22Rv1 (cell line): ENCODE measurements at regions not wholly inside any gene's neighbourhood (a gene's known extent, or its start where the extent isn't known, plus 50 kb on each side); places are given as distances from the start of the nearest gene placed in this dataset.

Experiments used
- H3K27ac ChIP-seq: fragments of 450-650 bp; 2 replicates; pipeline ENCODE4 v1.5.1; 2017
- ZFX ChIP-seq: fragments of 450-650 bp; IDR thresholded peaks from 2 replicates; pipeline ENCODE4 v1.6.1; 2017; ENCODE audit warnings: antibody characterized with exemption, borderline replicate concordance
- TF ChIP-seq, protein P1 (sequence below): fragments of 450-650 bp; IDR thresholded peaks from 2 replicates; pipeline ENCODE4 v1.5.1; 2017; ENCODE audit warnings: mild to moderate bottlenecking

- no peak for TF ChIP-seq ZFX
Observed at GRCh38 chr1:228854907-228855306, 119.6 kb downstream of the RHOU start.

DNA sequence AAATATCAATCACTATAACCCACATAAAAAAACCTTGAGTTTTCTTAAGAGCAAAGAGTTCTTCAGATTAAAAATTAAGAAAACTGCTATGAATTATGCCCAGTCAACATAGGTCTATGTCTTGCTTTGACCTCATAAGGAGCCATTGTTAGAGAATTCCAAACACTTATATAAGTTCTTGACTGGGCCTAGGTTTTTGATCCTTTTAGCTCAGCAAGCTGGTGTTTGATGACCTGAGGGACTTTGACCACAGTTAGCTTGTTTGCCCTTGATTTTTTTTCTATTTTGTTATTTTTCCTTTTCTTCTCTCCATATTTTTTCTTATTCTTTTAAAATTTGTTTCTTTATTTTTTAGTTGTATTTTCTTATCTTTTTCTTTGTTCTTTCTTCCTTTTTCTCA lies 122.3 kb downstream of the RHOU start:
- no peak overlapping the region for H3K27ac ChIP-seq
- TF ChIP-seq ZFX: no peak
- TF ChIP-seq, protein P1, sequence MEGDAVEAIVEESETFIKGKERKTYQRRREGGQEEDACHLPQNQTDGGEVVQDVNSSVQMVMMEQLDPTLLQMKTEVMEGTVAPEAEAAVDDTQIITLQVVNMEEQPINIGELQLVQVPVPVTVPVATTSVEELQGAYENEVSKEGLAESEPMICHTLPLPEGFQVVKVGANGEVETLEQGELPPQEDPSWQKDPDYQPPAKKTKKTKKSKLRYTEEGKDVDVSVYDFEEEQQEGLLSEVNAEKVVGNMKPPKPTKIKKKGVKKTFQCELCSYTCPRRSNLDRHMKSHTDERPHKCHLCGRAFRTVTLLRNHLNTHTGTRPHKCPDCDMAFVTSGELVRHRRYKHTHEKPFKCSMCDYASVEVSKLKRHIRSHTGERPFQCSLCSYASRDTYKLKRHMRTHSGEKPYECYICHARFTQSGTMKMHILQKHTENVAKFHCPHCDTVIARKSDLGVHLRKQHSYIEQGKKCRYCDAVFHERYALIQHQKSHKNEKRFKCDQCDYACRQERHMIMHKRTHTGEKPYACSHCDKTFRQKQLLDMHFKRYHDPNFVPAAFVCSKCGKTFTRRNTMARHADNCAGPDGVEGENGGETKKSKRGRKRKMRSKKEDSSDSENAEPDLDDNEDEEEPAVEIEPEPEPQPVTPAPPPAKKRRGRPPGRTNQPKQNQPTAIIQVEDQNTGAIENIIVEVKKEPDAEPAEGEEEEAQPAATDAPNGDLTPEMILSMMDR: no peak

More at GRCh38 chr1:228854907-228855306, 119.6 kb downstream of the RHOU start:
- H3K27ac ChIP-seq: no peak overlapping the region

DNA sequence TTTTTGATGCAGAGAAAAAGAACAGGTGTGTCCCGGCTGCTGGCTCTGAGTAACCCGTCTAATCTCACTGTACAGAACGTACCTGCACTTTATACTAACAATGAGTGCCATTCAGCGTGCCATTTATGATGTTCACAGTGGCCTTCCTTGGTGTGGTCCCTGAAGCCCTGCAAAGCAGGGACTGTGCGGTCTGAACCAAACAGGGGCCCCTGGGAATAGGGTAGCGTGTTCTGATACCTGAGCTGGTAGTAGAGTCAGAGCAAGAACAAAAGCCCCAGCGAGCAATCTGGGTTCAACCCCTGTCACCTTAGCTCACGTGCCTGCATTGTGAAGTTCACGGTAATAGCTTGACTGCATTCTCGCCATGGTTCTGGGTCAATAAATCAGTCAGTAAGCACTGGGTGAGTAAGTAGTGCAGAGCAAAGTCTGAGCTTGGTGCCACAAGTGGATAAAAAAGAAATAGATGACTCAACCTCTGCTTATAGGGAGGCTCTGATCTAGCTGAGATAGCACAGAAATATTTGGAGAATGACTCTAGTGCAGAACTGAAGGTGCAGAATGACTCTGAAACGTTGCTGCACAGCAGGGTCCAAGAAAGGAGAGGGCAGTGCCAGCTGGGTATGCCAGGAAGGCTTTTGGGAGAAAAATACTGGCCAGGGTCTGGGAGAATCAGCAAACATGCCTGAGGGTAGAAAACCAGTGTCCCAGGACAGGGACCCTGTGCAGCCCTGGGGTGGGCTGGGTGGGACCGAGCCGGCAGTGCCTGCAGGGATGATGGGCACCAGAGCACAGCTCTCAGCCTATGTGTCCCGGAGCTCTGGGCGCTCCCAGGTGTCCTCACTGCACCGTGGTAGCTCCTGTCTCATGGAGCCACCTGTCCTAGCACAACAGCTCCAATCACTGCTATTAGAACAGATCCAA lies 125.9 kb downstream of the RHOU start:
- TF ChIP-seq, protein P1: no peak
- TF ChIP-seq ZFX: no peak
- H3K27ac ChIP-seq: no peak overlapping the region

GRCh38 chr1:228861832-228862180 lies 126.5 kb downstream of the RHOU start:
- TF ChIP-seq, protein P1: no peak

DNA sequence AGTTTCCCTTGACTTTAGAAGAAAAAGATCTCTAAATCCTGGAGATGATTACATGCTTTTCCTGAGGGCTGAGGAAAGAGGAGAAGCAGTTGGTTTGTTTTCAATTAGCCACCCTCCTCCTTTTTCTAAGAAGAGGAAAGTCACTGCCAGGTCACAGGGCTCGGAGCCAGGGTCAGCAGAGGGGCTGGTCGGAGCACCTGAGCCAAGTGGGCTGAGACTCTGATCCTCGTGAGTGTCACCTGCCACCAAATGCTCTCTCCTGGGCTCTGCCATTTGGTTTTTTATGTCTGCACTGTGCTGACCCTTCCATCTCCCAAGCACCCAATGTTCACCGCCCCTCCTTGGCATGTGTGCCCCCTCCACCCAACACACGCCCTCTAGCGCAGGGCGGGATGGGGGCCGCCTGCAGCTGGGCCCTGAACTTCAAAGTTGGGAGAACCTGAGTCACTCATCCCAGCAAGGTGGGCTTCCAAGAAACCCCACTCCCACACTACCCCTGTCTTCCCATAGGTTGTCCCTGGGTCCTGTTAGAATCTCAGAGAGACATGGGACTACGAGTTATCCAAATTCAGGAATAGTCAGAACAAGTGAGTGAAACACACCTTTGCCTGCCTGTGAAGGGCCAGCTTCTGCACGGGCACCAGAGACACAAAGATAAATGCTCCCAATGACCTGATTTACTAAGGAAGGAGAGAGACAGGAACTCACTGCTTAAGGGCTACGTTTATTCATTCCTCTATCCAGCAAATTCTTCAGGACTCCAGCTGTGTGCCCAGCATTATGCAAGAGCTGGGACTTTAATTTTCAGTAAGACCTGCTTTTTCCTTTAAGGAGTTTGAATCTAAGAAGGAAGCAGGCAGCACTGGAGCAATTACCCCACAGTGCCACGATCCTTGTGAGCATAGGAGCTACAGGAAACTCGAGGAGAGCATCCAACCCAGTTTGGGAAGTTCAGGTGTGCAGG lies 127.5 kb downstream of the RHOU start:
- no peak for TF ChIP-seq ZFX
- TF ChIP-seq, protein P1: no peak

More at GRCh38 chr1:228861832-228862180, 126.5 kb downstream of the RHOU start:
- H3K27ac ChIP-seq: no peak overlapping the region

DNA sequence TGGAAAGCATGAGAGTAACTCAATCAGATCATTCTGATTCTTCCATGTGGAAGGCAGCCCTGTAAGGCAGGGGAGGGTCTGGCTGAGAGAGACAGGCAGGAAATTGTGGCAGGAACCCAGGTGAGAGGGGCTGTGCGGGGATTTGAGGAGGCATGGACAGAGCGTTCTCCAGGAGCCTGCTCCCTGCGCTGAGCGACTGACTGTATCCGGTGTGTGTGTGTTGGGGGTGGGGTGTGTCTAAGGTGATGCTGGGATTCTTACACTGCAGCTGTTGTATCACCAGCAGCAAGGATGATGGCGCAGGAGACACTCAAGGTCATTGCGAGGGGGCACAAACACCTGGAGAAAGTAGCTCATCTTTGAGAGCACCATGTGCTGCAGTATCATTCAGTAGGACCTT lies 128.5 kb downstream of the RHOU start:
- no peak overlapping the region for H3K27ac ChIP-seq
- TF ChIP-seq, protein P1: no peak
- TF ChIP-seq ZFX: no peak

More for the DNA sequence above, 127.5 kb downstream of the RHOU start:
- H3K27ac ChIP-seq: no peak overlapping the region

DNA sequence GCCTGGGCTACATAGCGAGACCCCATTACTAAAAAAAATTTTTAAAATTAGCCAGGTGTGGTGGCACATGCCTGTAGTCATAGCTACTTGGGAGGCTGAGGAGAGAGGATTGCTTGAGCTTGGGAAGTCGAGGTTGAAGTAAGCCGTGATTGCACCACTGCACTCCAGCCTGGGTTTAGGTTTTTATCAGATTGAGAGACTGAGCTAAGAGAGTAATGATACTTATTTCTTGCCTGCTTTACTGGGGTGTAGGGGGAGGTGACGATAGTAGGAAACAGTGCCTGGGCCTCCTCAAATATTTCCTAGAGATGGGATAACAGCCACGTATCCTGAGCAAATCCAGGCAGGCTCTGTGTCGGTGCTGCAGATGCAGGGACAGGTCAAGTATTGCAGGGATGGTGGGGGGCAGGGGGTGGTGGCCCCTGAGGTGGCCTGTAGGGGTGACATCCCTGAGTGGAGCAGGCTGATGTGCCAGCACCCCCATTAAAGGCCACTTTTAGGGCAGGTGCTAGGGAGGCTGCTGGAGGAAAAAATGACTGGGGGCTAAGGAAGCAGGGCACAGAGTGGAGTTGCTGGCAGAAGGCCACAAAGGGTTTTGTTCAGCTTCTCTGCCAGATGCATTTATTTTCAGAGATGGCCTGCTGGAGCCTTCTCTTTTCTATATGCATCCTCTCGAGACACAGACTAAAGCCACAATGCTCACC lies 130.5 kb downstream of the RHOU start:
- TF ChIP-seq, protein P1: no peak
- no peak for TF ChIP-seq ZFX

More for the DNA sequence above, 130.5 kb downstream of the RHOU start:
- H3K27ac ChIP-seq: no peak overlapping the region
